SU-DHL-6 (cell line): ENCODE measurements at regions not wholly inside any gene's neighbourhood (a gene's known extent, or its start where the extent isn't known, plus 50 kb on each side); places are given as distances from the start of the nearest gene placed in this dataset.

Experiments used
- H2AFZ ChIP-seq: fragments of 200-600 bp; sonication (generic); 2 replicates; pipeline ENCODE4 v1.6.1; 2014; ENCODE audit warnings: low read depth, mild to moderate bottlenecking, moderate library complexity, mixed read lengths, antibody characterized with exemption, low read length; ENCODE audit not compliant: severe bottlenecking
- H3F3A ChIP-seq: fragments of 200-600 bp; shearing (Covaris generic); 2 replicates; pipeline ENCODE4 v1.6.0; 2016; ENCODE audit warnings: antibody characterized with exemption, mild to moderate bottlenecking; ENCODE audit not compliant: insufficient read depth
- H3K27ac ChIP-seq: fragments of 200-600 bp; sonication (generic); 2 replicates; pipeline ENCODE4 v1.5.1; 2016; ENCODE audit warnings: low read depth, mild to moderate bottlenecking, low read length, moderate library complexity, mixed read lengths
- H3K27me3 ChIP-seq: fragments of 200-600 bp; sonication (generic), shearing (Covaris generic); 2 replicates; pipeline ENCODE4 v1.6.0; 2014; ENCODE audit warnings: mild to moderate bottlenecking, low read length
- H3K36me3 ChIP-seq: fragments of 200-600 bp; sonication (generic); 2 replicates; pipeline ENCODE4 v1.6.1; 2014; ENCODE audit warnings: mild to moderate bottlenecking, low read length, mixed read lengths
- H3K4me2 ChIP-seq: fragments of 300-600, 200-600 bp; shearing (Covaris generic), sonication (generic); 2 replicates; pipeline ENCODE4 v1.6.0; 2014; ENCODE audit warnings: low read length, low read depth, mild to moderate bottlenecking; ENCODE audit not compliant: poor library complexity, severe bottlenecking
- H3K4me3 ChIP-seq: fragments of 200-600 bp; sonication (generic); 2 replicates; pipeline ENCODE4 v1.5.1; 2014; ENCODE audit warnings: antibody characterized with exemption, low read length, mild to moderate bottlenecking, mixed read lengths; ENCODE audit not compliant: insufficient read depth, poor library complexity, severe bottlenecking
- H3K79me2 ChIP-seq: fragments of 200-600 bp; sonication (generic); 2 replicates; pipeline ENCODE4 v1.6.1; 2014; ENCODE audit warnings: mild to moderate bottlenecking, low read length, moderate library complexity; ENCODE audit not compliant: insufficient read depth
- H3K9ac ChIP-seq: fragments of 200-600 bp; sonication (generic); 2 replicates; pipeline ENCODE4 v1.7.0; 2014; ENCODE audit warnings: mild to moderate bottlenecking, low read length
- H3K9me2 ChIP-seq: fragments of 200-600 bp; sonication (generic); replicated peaks from 2 replicates; pipeline ENCODE4 v1.6.1; 2014; ENCODE audit warnings: low read length; ENCODE audit not compliant: insufficient read depth
- H3K9me3 ChIP-seq: fragments of 200-600 bp; sonication (generic); 2 replicates; pipeline ENCODE4 v1.6.1; 2014; ENCODE audit warnings: low read length, mixed read lengths; ENCODE audit not compliant: insufficient read depth
- H4K20me1 ChIP-seq: fragments of 200-600 bp; sonication (generic); 2 replicates; pipeline ENCODE4 v1.6.1; 2014; ENCODE audit warnings: low read depth, mild to moderate bottlenecking, antibody characterized with exemption, low read length, moderate library complexity, mixed read lengths
- CTCF ChIP-seq: fragments of 200-600 bp; sonication (generic); IDR thresholded peaks from one replicate; pipeline ENCODE4 v1.5.1; 2017; ENCODE audit warnings: antibody characterized with exemption, mild to moderate bottlenecking, low read length, moderate library complexity; ENCODE audit not compliant: insufficient read depth, poor library complexity, severe bottlenecking
- EZH2phosphoT487 ChIP-seq: fragments of 200-600 bp; sonication (generic), shearing (Covaris generic); conservative IDR thresholded peaks from 2 replicates; pipeline ENCODE4 v1.6.1; 2018; ENCODE audit warnings: mild to moderate bottlenecking, antibody characterized with exemption, low read length, moderate library complexity, mixed read lengths

DNA sequence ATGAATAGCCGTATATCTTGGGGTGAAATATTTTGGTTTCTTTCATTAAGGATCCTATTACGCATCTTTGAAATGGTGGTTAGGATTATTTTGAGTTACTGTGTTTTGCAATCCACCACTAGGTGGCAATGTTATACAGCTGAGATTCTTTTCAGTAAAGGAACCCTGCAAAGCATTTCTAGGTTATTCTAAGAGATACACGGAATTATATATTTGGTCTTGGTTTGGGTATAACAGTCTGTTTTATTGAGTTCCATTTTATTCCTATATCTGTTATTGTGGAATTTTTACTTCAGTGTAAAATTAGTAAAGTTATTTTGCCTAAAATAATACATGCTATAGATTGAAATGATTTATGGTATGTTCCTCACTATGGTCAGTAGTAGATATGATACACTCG is 62.9 kb upstream of the CPHXL start:
- H3K4me2 ChIP-seq: no peak overlapping the region

DNA sequence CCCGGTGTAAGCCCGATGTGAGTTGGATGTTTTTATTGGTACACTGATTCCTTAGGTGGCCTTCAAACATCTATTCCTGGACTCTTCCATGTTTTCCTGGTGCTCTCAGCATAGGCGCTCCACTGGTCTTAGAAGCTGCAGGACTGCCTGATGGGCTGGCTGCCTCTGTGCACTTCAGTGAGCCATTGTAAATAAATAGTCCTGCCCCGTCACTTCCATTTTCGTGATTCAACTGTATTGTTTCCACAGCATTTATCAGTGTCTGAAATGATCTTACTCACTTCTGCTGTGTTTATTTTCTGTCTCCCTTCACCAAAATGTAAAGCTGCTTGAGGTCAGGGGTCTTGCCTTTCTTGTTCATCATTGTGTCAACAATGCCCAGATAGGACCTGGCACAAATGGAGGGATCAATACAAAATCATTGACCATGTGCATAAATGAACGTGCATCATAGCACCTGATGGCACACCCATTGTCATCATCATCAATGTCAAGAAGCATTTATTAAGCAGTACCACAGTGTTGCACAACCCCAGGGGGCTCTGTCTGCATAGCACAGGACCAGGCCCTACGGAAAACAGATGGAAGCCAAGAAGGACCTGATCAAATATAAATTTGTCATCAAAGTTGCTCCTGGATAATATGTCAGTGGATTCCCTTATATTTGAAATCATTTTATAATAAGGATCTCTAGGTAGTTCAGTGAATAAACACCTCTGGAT is 66.6 kb upstream of the CPHXL start:
- no peaks in the 10 kb centered on the region for H4K20me1 ChIP-seq
- TF ChIP-seq EZH2phosphoT487 (no peak), CTCF (no peak)
- no peaks in the 10 kb centered on the region for H3K27me3 ChIP-seq
- H3K36me3 ChIP-seq: no peaks in the 10 kb centered on the region
- H3K9me3 ChIP-seq: no peaks in the 10 kb centered on the region
- H2AFZ ChIP-seq: no peak overlapping the region
- no peak overlapping the region for H3K27ac ChIP-seq
- no peaks in the 10 kb centered on the region for H3K79me2 ChIP-seq
- H3K4me3 ChIP-seq: no peak overlapping the region
- H3F3A ChIP-seq: 0 out of 2 replicates have a peak, but pooled peaks cover 4% of the 10 kb centered on the region
- no peak overlapping the region for H3K9ac ChIP-seq
- H3K9me2 ChIP-seq: no peaks in the 10 kb centered on the region
- no peak overlapping the region for H3K4me2 ChIP-seq

More for the DNA sequence above, 62.9 kb upstream of the CPHXL start:
- Histone ChIP-seq H3K27ac (no peak overlapping the region), H3F3A (no peaks in the 10 kb centered on the region), H3K4me3 (no peak overlapping the region), H2AFZ (no peak overlapping the region), H3K9ac (no peak overlapping the region), H3K36me3 (no peaks in the 10 kb centered on the region), H3K27me3 (no peaks in the 10 kb centered on the region), H3K9me2 (no peaks in the 10 kb centered on the region), H3K9me3 (no peaks in the 10 kb centered on the region), H4K20me1 (0 out of 2 replicates have a peak, but pooled peaks cover 5% of the 10 kb centered on the region), H3K79me2 (no peaks in the 10 kb centered on the region)
- TF ChIP-seq EZH2phosphoT487 (no peak), CTCF (peak; percentile 79)

GRCh38 chr16:75793641-75794040 is 67.4 kb upstream of the CPHXL start:
- Histone ChIP-seq H3K4me2 (no peak overlapping the region), H3K27ac (no peak overlapping the region)

More at GRCh38 chr16:75793641-75794040, 67.4 kb upstream of the CPHXL start:
- Histone ChIP-seq H3K9ac (no peak overlapping the region), H3K27me3 (no peaks in the 10 kb centered on the region), H2AFZ (no peak overlapping the region), H3F3A (0 out of 2 replicates have a peak, but pooled peaks cover 4% of the 10 kb centered on the region), H3K36me3 (no peaks in the 10 kb centered on the region), H3K4me3 (no peak overlapping the region), H4K20me1 (no peaks in the 10 kb centered on the region), H3K79me2 (no peaks in the 10 kb centered on the region), H3K9me3 (no peaks in the 10 kb centered on the region), H3K9me2 (no peaks in the 10 kb centered on the region)
- TF ChIP-seq EZH2phosphoT487 (no peak), CTCF (no peak)
